Trophoblast cell (in vitro differentiated cells and primary cell): ENCODE measurements at regions not wholly inside any gene's neighbourhood (a gene's known extent, or its start where the extent isn't known, plus 50 kb on each side); places are given as distances from the start of the nearest gene placed in this dataset.

Experiments used
- DNase-seq, 2 donors: peaks; one replicate each; pipeline ENCODE4 v3.0.0-alpha.2; 2016
- H2AFZ ChIP-seq: 2 replicates; pipeline ENCODE4 v1.6.1; 2013; ENCODE audit warnings: low read length, moderate library complexity, mild to moderate bottlenecking; ENCODE audit not compliant: insufficient read depth, poor library complexity
- H2AK5ac ChIP-seq: 2 replicates; pipeline ENCODE4 v1.6.1; 2013; ENCODE audit warnings: mild to moderate bottlenecking, low read length
- H2BK120ac ChIP-seq: 2 replicates; pipeline ENCODE4 v1.6.1; 2013; ENCODE audit warnings: low read length, mild to moderate bottlenecking, moderate library complexity; ENCODE audit not compliant: insufficient read depth, poor library complexity
- H2BK12ac ChIP-seq: 2 replicates; pipeline ENCODE4 v1.6.1; 2013; ENCODE audit warnings: mild to moderate bottlenecking, low read length, moderate library complexity
- H2BK5ac ChIP-seq: 2 replicates; pipeline ENCODE4 v1.6.1; 2013; ENCODE audit warnings: low read length, low read depth, moderate library complexity, mild to moderate bottlenecking; ENCODE audit not compliant: poor library complexity
- H3K14ac ChIP-seq: 2 replicates; pipeline ENCODE4 v1.6.1; 2013; ENCODE audit warnings: mild to moderate bottlenecking, low read length
- H3K18ac ChIP-seq: 2 replicates; pipeline ENCODE4 v1.6.1; 2013; ENCODE audit warnings: mild to moderate bottlenecking, low read length
- H3K23ac ChIP-seq: 2 replicates; pipeline ENCODE4 v1.6.1; 2013; ENCODE audit warnings: low read length
- H3K27ac ChIP-seq: 2 replicates; pipeline ENCODE4 v1.5.1; 2013; ENCODE audit warnings: low read depth, mild to moderate bottlenecking, inconsistent platforms, low read length, moderate library complexity
- H3K27me3 ChIP-seq: 2 replicates; pipeline ENCODE4 v1.6.1; 2013; ENCODE audit warnings: inconsistent platforms, mild to moderate bottlenecking, low read length, moderate library complexity; ENCODE audit not compliant: insufficient read depth
- H3K36me3 ChIP-seq, 2 experiments: 1 replicate in 1 of 2; 2 replicates in 1 of 2; pipeline ENCODE4 v1.6.1; 2013; ENCODE audit warnings: low read length in 2 of 2, mild to moderate bottlenecking in 2 of 2, moderate library complexity in 1 of 2; ENCODE audit not compliant: insufficient read depth in 2 of 2, control insufficient read depth in 1 of 2
- H3K4ac ChIP-seq: 2 replicates; pipeline ENCODE4 v1.6.1; 2013; ENCODE audit warnings: low read depth, mild to moderate bottlenecking, low read length, moderate library complexity
- H3K4me1 ChIP-seq, 2 experiments: 1 replicate in 1 of 2; 2 replicates in 1 of 2; pipeline ENCODE4 v1.6.1; 2013; ENCODE audit warnings: low read length in 2 of 2, mild to moderate bottlenecking in 2 of 2, moderate library complexity in 1 of 2; ENCODE audit not compliant: insufficient read depth in 2 of 2, control insufficient read depth in 1 of 2
- H3K4me2 ChIP-seq: 2 replicates; pipeline ENCODE4 v1.6.1; 2013; ENCODE audit warnings: inconsistent platforms, mild to moderate bottlenecking, low read length, moderate library complexity
- H3K4me3 ChIP-seq: 2 replicates; pipeline ENCODE4 v1.5.1; 2013; ENCODE audit warnings: mild to moderate bottlenecking, low read depth, low read length, inconsistent platforms
- H3K79me1 ChIP-seq: one replicate; pipeline ENCODE4 v1.6.1; 2013; ENCODE audit warnings: low read length
- H3K79me2 ChIP-seq: 2 replicates; pipeline ENCODE4 v1.6.1; 2013; ENCODE audit warnings: low read length, mild to moderate bottlenecking; ENCODE audit not compliant: control insufficient read depth, insufficient read depth, poor library complexity
- H3K9ac ChIP-seq: 2 replicates; pipeline ENCODE4 v1.6.1; 2013; ENCODE audit warnings: mild to moderate bottlenecking, low read length
- H3K9me3 ChIP-seq: 2 replicates; pipeline ENCODE4 v1.6.1; 2013; ENCODE audit warnings: low read depth, mild to moderate bottlenecking, control low read depth, inconsistent platforms, low read length; ENCODE audit not compliant: insufficient read depth
- H4K12ac ChIP-seq: 2 replicates; pipeline ENCODE4 v1.6.1; 2013; ENCODE audit warnings: low read depth, mild to moderate bottlenecking, low read length, moderate library complexity
- H4K8ac ChIP-seq: 2 replicates; pipeline ENCODE4 v1.6.1; 2013; ENCODE audit warnings: low read depth, mild to moderate bottlenecking, low read length, moderate library complexity
- H4K91ac ChIP-seq: one replicate; pipeline ENCODE4 v1.6.1; 2013; ENCODE audit warnings: low read depth, mild to moderate bottlenecking, low read length, moderate library complexity
- WGBS: extraction: QIAGEN DNeasy Blood & Tissue Kit; methylation state at CpG from one replicate; pipeline ENCODE4 v1.1.7; 2013; ENCODE audit warnings: missing lambda C conversion rate; ENCODE audit not compliant: insufficient read length, insufficient coverage; ENCODE audit errors: extremely low coverage; 5-methylcytosine and 5-hydroxymethylcytosine counted together

GRCh38 chrX:3779546-3779945 is 66.1 kb upstream of the PRKX start:
- no peak overlapping the region for H3K9ac ChIP-seq
- no peak for DNase-seq
- no peak overlapping the region for H3K23ac ChIP-seq
- no peak overlapping the region for H2BK120ac ChIP-seq
- no peaks in the 10 kb centered on the region for H3K27me3 ChIP-seq
- H3K36me3 ChIP-seq, result no peaks in the 10 kb centered on the region
- H3K4me3 ChIP-seq, result no peak overlapping the region
- no peak overlapping the region for H2AFZ ChIP-seq
- H2AK5ac ChIP-seq, result no peak overlapping the region
- no peak overlapping the region for H4K8ac ChIP-seq
- no peak overlapping the region for H4K91ac ChIP-seq
- no peak overlapping the region for H2BK12ac ChIP-seq
- H4K12ac ChIP-seq, result no peak overlapping the region
- no peak overlapping the region for H3K18ac ChIP-seq
- H3K4me2 ChIP-seq, result no peak overlapping the region
- peaks cover 0 to 4% of the 10 kb centered on the region in 2 experiments for H3K4me1 ChIP-seq
- H3K14ac ChIP-seq, result no peak overlapping the region
- peaks cover 3% of the 10 kb centered on the region for H3K79me1 ChIP-seq
- H3K79me2 ChIP-seq, result no peaks in the 10 kb centered on the region
- no peak overlapping the region for H3K4ac ChIP-seq
- no peak overlapping the region for H3K27ac ChIP-seq
- H3K9me3 ChIP-seq, result no peaks in the 10 kb centered on the region
- no peak overlapping the region for H2BK5ac ChIP-seq

DNA sequence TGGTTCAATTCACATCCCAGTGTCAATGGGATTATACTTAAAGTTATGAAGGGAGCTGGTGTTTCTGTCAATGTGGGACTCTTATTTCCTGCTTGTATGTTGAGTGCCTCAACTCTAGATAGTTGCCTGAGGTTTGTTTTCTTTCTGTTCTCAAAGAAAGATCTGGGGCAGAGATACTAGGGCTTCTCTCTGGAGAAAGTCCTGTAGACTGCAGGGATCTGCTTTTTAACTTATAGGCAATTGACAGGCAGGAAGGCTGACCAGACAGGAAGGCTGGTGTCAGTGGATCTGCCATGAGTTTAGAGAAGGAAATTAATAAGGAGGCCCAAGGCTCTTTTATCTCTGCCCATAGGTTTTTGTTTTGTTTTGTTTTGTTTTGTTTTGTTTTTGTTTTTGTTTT is 64.0 kb upstream of the PRKX start:
- H3K23ac ChIP-seq, result no peak overlapping the region
- H3K27ac ChIP-seq, result peak overlapping the region; percentile 34
- no peaks in the 10 kb centered on the region for H3K27me3 ChIP-seq
- H3K79me2 ChIP-seq, result no peaks in the 10 kb centered on the region
- H2AFZ ChIP-seq, result no peak overlapping the region
- H4K12ac ChIP-seq, result no peak overlapping the region
- no peak for DNase-seq
- no peak overlapping the region for H3K18ac ChIP-seq
- H3K36me3 ChIP-seq, result no peaks in the 10 kb centered on the region
- H3K4ac ChIP-seq, result no peak overlapping the region
- H4K91ac ChIP-seq, result no peak overlapping the region
- peaks cover 3% of the 10 kb centered on the region for H3K79me1 ChIP-seq
- H2AK5ac ChIP-seq, result no peak overlapping the region
- H3K14ac ChIP-seq, result no peak overlapping the region
- no peak overlapping the region for H3K9ac ChIP-seq
- H2BK120ac ChIP-seq, result no peak overlapping the region
- H3K9me3 ChIP-seq, result no peaks in the 10 kb centered on the region
- no peak overlapping the region for H2BK12ac ChIP-seq
- no peak overlapping the region for H3K4me3 ChIP-seq
- no peak overlapping the region for H2BK5ac ChIP-seq
- H3K4me2 ChIP-seq, result no peak overlapping the region
- peaks cover 0 to 4% of the 10 kb centered on the region in 2 experiments for H3K4me1 ChIP-seq
- H4K8ac ChIP-seq, result no peak overlapping the region

DNA sequence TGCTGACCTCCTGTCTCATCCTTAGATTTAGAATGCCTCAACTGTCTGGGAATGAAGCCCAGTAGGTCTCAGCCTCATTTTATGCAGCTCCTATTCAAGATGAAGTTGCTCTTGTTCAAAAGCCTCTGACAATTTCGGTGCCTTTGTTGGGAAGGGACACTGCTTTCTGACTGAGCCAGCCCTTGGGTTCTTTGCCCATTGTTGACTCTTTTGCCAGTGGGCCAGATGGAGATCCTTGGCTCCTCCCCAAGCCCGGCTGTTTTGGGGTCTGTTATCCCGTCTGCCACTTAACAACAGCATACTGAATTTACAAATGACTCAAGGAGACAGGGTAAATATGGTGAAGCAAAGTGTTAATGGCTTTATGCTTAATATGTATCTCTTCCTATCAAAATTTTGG is 58.3 kb upstream of the PRKX start:
- Histone ChIP-seq H3K4me2 (no peak overlapping the region), H3K14ac (no peak overlapping the region), H2BK12ac (no peak overlapping the region), H4K91ac (no peak overlapping the region), H2AK5ac (no peak overlapping the region), H3K18ac (no peak overlapping the region), H2AFZ (no peak overlapping the region), H4K8ac (no peak overlapping the region), H2BK5ac (no peak overlapping the region), H3K27me3 (no peaks in the 10 kb centered on the region), H3K23ac (no peak overlapping the region), H3K9me3 (no peaks in the 10 kb centered on the region), H3K9ac (no peak overlapping the region), H3K79me2 (no peaks in the 10 kb centered on the region), H3K4me1 (peaks cover 0 to 1% of the 10 kb centered on the region in 2 experiments), H3K4me3 (no peak overlapping the region), H3K27ac (no peak overlapping the region), H2BK120ac (no peak overlapping the region), H3K4ac (no peak overlapping the region), H3K79me1 (peaks cover under 1% of the 10 kb centered on the region), H4K12ac (no peak overlapping the region), H3K36me3 (no peaks in the 10 kb centered on the region)
- no peak for DNase-seq
- WGBS, result no CpG with 5 or more reads among the region's 3 CpGs

GRCh38 chrX:3768881-3769280 is 55.4 kb upstream of the PRKX start:
- no peaks in the 10 kb centered on the region for H3K9me3 ChIP-seq
- H2BK5ac ChIP-seq, result no peak overlapping the region
- no CpG with 5 or more reads among the region's 1 CpG for WGBS

More at GRCh38 chrX:3768881-3769280, 55.4 kb upstream of the PRKX start:
- H2BK12ac ChIP-seq, result no peak overlapping the region
- no peak overlapping the region for H4K8ac ChIP-seq
- no peaks in the 10 kb centered on the region for H3K79me2 ChIP-seq
- H3K14ac ChIP-seq, result no peak overlapping the region
- no peak overlapping the region for H3K23ac ChIP-seq
- H3K4ac ChIP-seq, result no peak overlapping the region
- no peaks in the 10 kb centered on the region for H3K4me1 ChIP-seq
- no peak overlapping the region for H2AK5ac ChIP-seq
- no peaks in the 10 kb centered on the region for H3K79me1 ChIP-seq
- no peak overlapping the region for H3K27ac ChIP-seq
- no peak for DNase-seq
- no peak overlapping the region for H3K4me2 ChIP-seq
- H3K27me3 ChIP-seq, result no peaks in the 10 kb centered on the region
- no peak overlapping the region for H4K12ac ChIP-seq
- H2BK120ac ChIP-seq, result no peak overlapping the region
- no peak overlapping the region for H3K4me3 ChIP-seq
- no peaks in the 10 kb centered on the region for H3K36me3 ChIP-seq
- no peak overlapping the region for H3K18ac ChIP-seq
- no peak overlapping the region for H3K9ac ChIP-seq
- H4K91ac ChIP-seq, result no peak overlapping the region
- H2AFZ ChIP-seq, result no peak overlapping the region
